ENCODE measurements at regions not wholly inside any gene's neighbourhood (a gene's known extent, or its start where the extent isn't known, plus 50 kb on each side); places are given as distances from the start of the nearest gene placed in this dataset.

GRCh38 chr11:19353287-19353850 is 112.6 kb upstream of the E2F8 start:
- no peak overlapping the region for H3K4me3 ChIP-seq
- H3K27ac ChIP-seq: no peak overlapping the region
- H3K9me3 ChIP-seq: no peaks in the 10 kb centered on the region
- H3K4me1 ChIP-seq: peaks cover 0 to 18% (median 3%) of the 10 kb centered on the region in 9 donors
- DNase-seq: no peak
- intact Hi-C loops (cut with DNase I): no loop called here
- peaks cover 0 to 39% (median 24%) of the 10 kb centered on the region in 7 donors for H3K27me3 ChIP-seq
- TF ChIP-seq CTCF (IDR thresholded peaks at IDR 0.05): no peak
- no peaks in the 10 kb centered on the region for H3K36me3 ChIP-seq
- no peak for ATAC-seq
- 97 to 98% methylated on average over 2 of the region's 2 CpGs for WGBS, 2 donors

DNA sequence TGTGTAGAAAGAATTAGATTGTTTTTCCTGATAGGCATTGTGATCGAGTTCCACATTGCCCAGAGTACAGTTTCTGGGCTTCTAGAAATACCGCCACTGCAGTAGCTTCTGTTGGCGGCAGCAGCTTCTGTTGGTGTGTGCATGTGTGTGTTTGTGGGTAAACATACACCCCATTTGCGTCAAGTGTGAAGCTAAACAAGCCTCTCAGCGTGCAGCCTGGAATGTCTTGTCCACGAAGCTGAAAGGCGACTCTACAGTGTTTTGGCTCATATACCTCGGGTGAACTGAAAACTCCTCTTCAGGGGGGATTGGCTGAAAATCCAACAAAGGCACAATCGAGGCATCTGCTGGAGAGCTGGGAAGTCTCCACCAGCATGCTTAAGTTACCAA is 112.0 kb upstream of the E2F8 start:
- ATAC-seq (no peak), DNase-seq (no peak)
- no peak overlapping the region for H3K27ac ChIP-seq
- peaks cover 0 to 44% (median 30%) of the 10 kb centered on the region in 7 donors for H3K27me3 ChIP-seq
- H3K4me3 ChIP-seq: no peak overlapping the region
- intact Hi-C loops (cut with DNase I): no loop called here
- H3K4me1 ChIP-seq: peaks cover 0 to 24% (median 4%) of the 10 kb centered on the region in 9 donors
- H3K9me3 ChIP-seq: no peaks in the 10 kb centered on the region
- no peaks in the 10 kb centered on the region for H3K36me3 ChIP-seq
- TF ChIP-seq CTCF (IDR thresholded peaks at IDR 0.05): no peak
- 86 to 90% methylated on average over 9 of the region's 9 CpGs for WGBS, 2 donors

DNA sequence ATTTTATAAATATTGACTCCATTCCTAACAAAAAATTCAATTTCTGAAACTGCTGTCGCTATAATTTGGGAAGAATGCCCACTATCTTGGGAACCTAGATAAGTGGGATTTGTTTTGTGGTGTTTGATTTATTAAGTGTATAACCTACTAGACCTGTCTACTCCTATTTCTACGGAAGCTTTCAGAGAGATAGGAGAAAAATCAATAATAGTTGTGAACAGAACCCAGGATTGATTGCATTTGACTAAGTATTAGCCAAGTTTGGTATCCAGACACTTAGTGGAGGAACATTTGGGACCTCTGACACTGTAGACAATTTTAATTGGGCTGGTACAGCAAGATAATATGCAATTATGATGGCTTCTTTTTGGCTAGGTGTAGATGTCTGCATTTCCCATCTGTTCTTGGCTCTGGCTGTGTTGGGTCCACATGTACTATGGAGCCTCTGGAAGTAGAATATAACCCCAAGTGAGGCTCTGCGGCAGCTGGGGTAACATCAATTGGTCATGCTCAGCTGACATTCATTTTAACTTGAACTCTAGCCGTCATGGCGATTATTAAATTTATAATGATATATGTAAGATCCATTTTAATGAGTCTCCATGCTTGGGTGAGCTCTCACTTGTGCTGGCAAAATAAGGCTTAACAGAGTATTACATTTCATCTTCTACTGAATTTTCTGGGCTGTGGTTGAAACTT is 111.5 kb upstream of the E2F8 start:
- Histone ChIP-seq H3K4me1 (peaks cover 0 to 30% (median 6%) of the 10 kb centered on the region in 9 donors), H3K9me3 (no peaks in the 10 kb centered on the region), H3K27ac (no peak overlapping the region), H3K36me3 (no peaks in the 10 kb centered on the region), H3K4me3 (no peak overlapping the region), H3K27me3 (peaks cover 0 to 50% (median 35%) of the 10 kb centered on the region in 7 donors)
- DNase-seq: no peak
- WGBS, 2 donors: 94 to 96% methylated on average over 5 of the region's 5 CpGs
- ATAC-seq: no peak
- intact Hi-C loops (cut with DNase I): no loop called here
- no peak for TF ChIP-seq CTCF (IDR thresholded peaks at IDR 0.05)

DNA sequence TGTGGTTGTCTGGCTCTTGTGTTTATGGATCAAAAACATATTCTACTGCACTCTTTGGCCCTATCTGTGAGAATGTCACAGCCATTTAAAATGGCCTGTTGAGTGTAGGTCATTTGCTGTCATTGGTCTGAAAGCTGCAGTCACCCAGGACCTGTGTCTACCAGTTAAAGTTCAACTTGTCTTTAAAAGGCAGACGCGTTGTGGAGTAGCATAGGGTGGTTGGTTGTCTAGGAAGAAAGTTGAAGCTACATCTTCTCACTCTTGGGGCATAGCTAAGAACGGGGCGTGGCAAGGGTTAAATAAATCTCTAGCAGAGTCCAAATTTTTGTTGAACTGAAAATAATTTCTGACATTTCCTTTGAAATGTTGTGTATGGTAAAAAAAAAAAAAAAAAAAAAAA is 110.7 kb upstream of the E2F8 start:
- ATAC-seq: no peak
- Histone ChIP-seq H3K4me3 (no peak overlapping the region), H3K9me3 (no peaks in the 10 kb centered on the region), H3K27me3 (peaks cover 0 to 55% (median 43%) of the 10 kb centered on the region in 7 donors), H3K27ac (no peak overlapping the region), H3K4me1 (peaks cover 0 to 37% (median 9%) of the 10 kb centered on the region in 9 donors), H3K36me3 (no peaks in the 10 kb centered on the region)
- intact Hi-C loops (cut with DNase I): no loop called here
- 93 to 98% methylated on average over 4 of the region's 4 CpGs for WGBS, 2 donors
- DNase-seq: no peak
- no peak for TF ChIP-seq CTCF (IDR thresholded peaks at IDR 0.05)

Data from heart right ventricle (tissue), 16 donors.